CD14-positive monocyte (primary cell): ENCODE measurements at regions not wholly inside any gene's neighbourhood (a gene's known extent, or its start where the extent isn't known, plus 50 kb on each side); places are given as distances from the start of the nearest gene placed in this dataset.

Source experiments
- DNase-seq, 3 donors: peaks; one replicate each; pipeline ENCODE4 v3.0.0-alpha.2; 2011 to 2022
- H2AFZ ChIP-seq: 2 replicates; pipeline ENCODE4 v1.6.0; 2012; ENCODE audit warnings: mild to moderate bottlenecking, low read depth, low read length, inconsistent platforms; ENCODE audit not compliant: insufficient read depth, poor library complexity, severe bottlenecking
- H3K27ac ChIP-seq, 2 donors: 1 replicate in 1 of 2; 2 replicates in 1 of 2; pipeline ENCODE4 v1.5.1; 2012 to 2013; ENCODE audit warnings: low read length in 2 of 2, control low read depth in 1 of 2, inconsistent platforms in 1 of 2, low read depth in 1 of 2, mild to moderate bottlenecking in 1 of 2
- H3K27me3 ChIP-seq, 2 donors: one replicate each; pipeline versions ENCODE4 v1.6.0 to v1.6.1; 2011 to 2013; ENCODE audit warnings: low read length in 2 of 2; ENCODE audit not compliant: control insufficient read depth in 2 of 2, insufficient read depth in 2 of 2
- H3K36me3 ChIP-seq, 2 donors: replicated peaks in 1 of 2; 1 replicate in 1 of 2; 2 replicates in 1 of 2; pipeline versions ENCODE4 v1.5.1 to v1.6.1; 2012 to 2013; ENCODE audit warnings: low read length in 2 of 2, control low read depth in 1 of 2, inconsistent platforms in 1 of 2, mild to moderate bottlenecking in 1 of 2; ENCODE audit not compliant: insufficient read depth in 2 of 2, control insufficient read depth in 1 of 2
- H3K4me1 ChIP-seq, 2 donors: 1 replicate in 1 of 2; 2 replicates in 1 of 2; pipeline versions ENCODE4 v1.5.1 to v1.6.1; 2012 to 2013; ENCODE audit warnings: low read length in 2 of 2, control low read depth in 1 of 2, inconsistent platforms in 1 of 2, mild to moderate bottlenecking in 1 of 2, moderate library complexity in 1 of 2; ENCODE audit not compliant: insufficient read depth in 2 of 2, control insufficient read depth in 1 of 2
- H3K4me2 ChIP-seq: replicated peaks from 2 replicates; pipeline ENCODE3; 2012; ENCODE audit warnings: low read length, moderate library complexity, mild to moderate bottlenecking; ENCODE audit not compliant: poor library complexity, severe bottlenecking; ENCODE audit errors: extremely low read depth
- H3K4me3 ChIP-seq, 3 experiments: fragments of 200-600 bp in 1 of 3; sonication (generic) in 1 of 3; replicated peaks in 1 of 3; 1 replicate in 2 of 3; 2 replicates in 1 of 3; pipeline ENCODE4 v1.5.1; 2011 to 2013; ENCODE audit warnings: low read length in 3 of 3, mild to moderate bottlenecking in 3 of 3, control low read depth in 2 of 3, low read depth in 2 of 3, inconsistent platforms in 1 of 3, moderate library complexity in 1 of 3
- H3K79me2 ChIP-seq: 2 replicates; pipeline ENCODE4 v1.6.0; 2012; ENCODE audit warnings: mild to moderate bottlenecking, control low read depth, inconsistent platforms, low read length, moderate library complexity; ENCODE audit not compliant: insufficient read depth
- H3K9ac ChIP-seq: 2 replicates; pipeline ENCODE4 v1.6.0; 2017; ENCODE audit warnings: low read length, mild to moderate bottlenecking; ENCODE audit not compliant: insufficient read depth, poor library complexity, severe bottlenecking
- H3K9me3 ChIP-seq, 2 donors: replicated peaks in 1 of 2; 1 replicate in 1 of 2; 2 replicates in 1 of 2; pipeline versions ENCODE4 v1.5.1 to v1.6.1; 2012 to 2013; ENCODE audit warnings: low read length in 2 of 2, control low read depth in 1 of 2; ENCODE audit not compliant: control insufficient read depth in 1 of 2, insufficient read depth in 1 of 2
- H4K20me1 ChIP-seq: 2 replicates; pipeline ENCODE4 v1.6.0; 2012; ENCODE audit warnings: mild to moderate bottlenecking, low read length, control low read depth, moderate library complexity; ENCODE audit not compliant: insufficient read depth
- H3K27ac Mint-ChIP-seq, 7 donors: one replicate each; pipeline ENCODE4 v1.8.0; 2020; ENCODE audit warnings: mild to moderate bottlenecking in 7 of 7, mixed read lengths in 7 of 7, moderate library complexity in 6 of 7, inconsistent platforms in 2 of 7
- H3K27me3 Mint-ChIP-seq, 3 donors: one replicate each; pipeline ENCODE4 v1.8.0; 2021 to 2022; ENCODE audit warnings: low read depth in 3 of 3, mild to moderate bottlenecking in 3 of 3, mixed read lengths in 3 of 3, moderate library complexity in 3 of 3, inconsistent platforms in 1 of 3
- H3K36me3 Mint-ChIP-seq, 2 donors: one replicate each; pipeline ENCODE4 v1.8.0; 2020; ENCODE audit warnings: mixed read lengths in 2 of 2, inconsistent platforms in 1 of 2, mild to moderate bottlenecking in 1 of 2
- H3K4me1 Mint-ChIP-seq: one replicate; pipeline ENCODE4 v1.8.0; 2020; ENCODE audit warnings: mild to moderate bottlenecking, mixed read lengths
- H3K4me3 Mint-ChIP-seq, 2 donors: one replicate each; pipeline ENCODE4 v1.8.0; 2020; ENCODE audit warnings: mild to moderate bottlenecking in 2 of 2, mixed read lengths in 2 of 2, moderate library complexity in 1 of 2
- H3K9me3 Mint-ChIP-seq, 7 donors: one replicate each; pipeline ENCODE4 v1.8.0; 2020 to 2022; ENCODE audit warnings: mixed read lengths in 7 of 7, mild to moderate bottlenecking in 6 of 7, moderate library complexity in 6 of 7, inconsistent platforms in 2 of 7
- WGBS: methylation state at CpG from one replicate; pipeline ENCODE4 v1.1.5; 2013; ENCODE audit warnings: missing lambda C conversion rate; ENCODE audit not compliant: insufficient coverage; 5-methylcytosine and 5-hydroxymethylcytosine counted together
- intact Hi-C, 2 donors: fragments of 100-400 bp; cut with micrococcal nuclease; formaldehyde crosslinking; loops; one replicate each; pipeline versions ENCODE4 v1.15.0 to v1.15.1; 2023
- TF ChIP-seq, protein P1 (sequence below): fragments of 200-600 bp; IDR thresholded peaks from one replicate; pipeline ENCODE4 v1.8.0; 2022; ENCODE audit warnings: antibody characterized with exemption, mild to moderate bottlenecking

DNA sequence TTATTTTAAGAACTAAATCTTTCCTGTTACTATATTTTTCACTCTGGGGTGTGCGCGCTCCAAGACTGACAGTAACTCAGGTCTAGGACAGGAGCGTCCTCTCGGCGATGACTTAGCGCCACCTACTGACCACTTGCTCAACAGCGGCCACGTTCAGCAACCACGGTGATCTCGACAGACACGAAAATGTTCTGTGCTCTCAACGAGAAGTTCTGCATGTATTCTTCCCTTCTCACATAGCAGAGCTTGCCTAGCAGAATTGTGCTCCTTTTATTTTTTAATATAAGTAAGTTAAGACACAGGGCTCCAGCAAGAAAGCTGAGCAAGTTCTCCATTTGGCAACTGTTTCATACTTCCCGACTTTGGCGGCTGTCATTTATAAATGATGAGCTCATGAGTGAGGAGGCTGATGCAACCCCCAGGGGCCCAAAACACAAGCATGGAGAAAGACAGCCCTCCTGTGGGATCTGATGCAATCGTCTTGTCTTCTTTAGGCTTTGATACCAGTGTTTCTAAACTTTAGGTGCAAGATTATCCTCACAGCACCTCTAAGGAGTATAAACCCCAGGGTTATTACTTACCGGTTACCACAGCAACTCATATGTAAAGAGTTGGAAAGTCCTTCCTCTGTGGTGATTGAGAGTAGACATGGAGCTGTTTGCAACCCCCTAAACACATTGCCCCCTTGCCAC lies 92.6 kb downstream of the HHIPL2 start:
- H3K36me3 Mint-ChIP-seq = no peaks in the 10 kb centered on the region
- peaks cover 11% of the 10 kb centered on the region for H3K4me1 Mint-ChIP-seq
- Histone ChIP-seq H3K4me2 (peak overlapping the region; percentile 72), H4K20me1 (no peaks in the 10 kb centered on the region), H3K27me3 (no peaks in the 10 kb centered on the region), H3K9ac (peak overlapping the region; percentile 26), H3K4me1 (peaks cover 7 to 8% of the 10 kb centered on the region in 2 donors), H2AFZ (peak overlapping the region; percentile 73), H3K36me3 (no peaks in the 10 kb centered on the region), H3K4me3 (peak overlapping the region; percentile 18 to 65 (median 55)), H3K79me2 (no peaks in the 10 kb centered on the region), H3K27ac (no peak overlapping the region), H3K9me3 (peaks cover 11 to 14% of the 10 kb centered on the region in 2 donors)
- peak overlapping the region in 2 of 7 donors; percentile 28 to 53 for H3K27ac Mint-ChIP-seq
- peaks cover 0 to 6% (median 5%) of the 10 kb centered on the region in 3 donors for H3K27me3 Mint-ChIP-seq
- H3K9me3 Mint-ChIP-seq = peaks cover 15 to 24% (median 20%) of the 10 kb centered on the region in 7 donors
- TF ChIP-seq, protein P1, sequence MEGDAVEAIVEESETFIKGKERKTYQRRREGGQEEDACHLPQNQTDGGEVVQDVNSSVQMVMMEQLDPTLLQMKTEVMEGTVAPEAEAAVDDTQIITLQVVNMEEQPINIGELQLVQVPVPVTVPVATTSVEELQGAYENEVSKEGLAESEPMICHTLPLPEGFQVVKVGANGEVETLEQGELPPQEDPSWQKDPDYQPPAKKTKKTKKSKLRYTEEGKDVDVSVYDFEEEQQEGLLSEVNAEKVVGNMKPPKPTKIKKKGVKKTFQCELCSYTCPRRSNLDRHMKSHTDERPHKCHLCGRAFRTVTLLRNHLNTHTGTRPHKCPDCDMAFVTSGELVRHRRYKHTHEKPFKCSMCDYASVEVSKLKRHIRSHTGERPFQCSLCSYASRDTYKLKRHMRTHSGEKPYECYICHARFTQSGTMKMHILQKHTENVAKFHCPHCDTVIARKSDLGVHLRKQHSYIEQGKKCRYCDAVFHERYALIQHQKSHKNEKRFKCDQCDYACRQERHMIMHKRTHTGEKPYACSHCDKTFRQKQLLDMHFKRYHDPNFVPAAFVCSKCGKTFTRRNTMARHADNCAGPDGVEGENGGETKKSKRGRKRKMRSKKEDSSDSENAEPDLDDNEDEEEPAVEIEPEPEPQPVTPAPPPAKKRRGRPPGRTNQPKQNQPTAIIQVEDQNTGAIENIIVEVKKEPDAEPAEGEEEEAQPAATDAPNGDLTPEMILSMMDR = peak; percentile 93
- intact Hi-C loops = no loop called here
- peak; percentile 59 to 68 (median 64) for DNase-seq
- H3K4me3 Mint-ChIP-seq = peak overlapping the region; percentile 52 to 58
- 0% methylated on average over 6 of the region's 16 CpGs for WGBS

DNA sequence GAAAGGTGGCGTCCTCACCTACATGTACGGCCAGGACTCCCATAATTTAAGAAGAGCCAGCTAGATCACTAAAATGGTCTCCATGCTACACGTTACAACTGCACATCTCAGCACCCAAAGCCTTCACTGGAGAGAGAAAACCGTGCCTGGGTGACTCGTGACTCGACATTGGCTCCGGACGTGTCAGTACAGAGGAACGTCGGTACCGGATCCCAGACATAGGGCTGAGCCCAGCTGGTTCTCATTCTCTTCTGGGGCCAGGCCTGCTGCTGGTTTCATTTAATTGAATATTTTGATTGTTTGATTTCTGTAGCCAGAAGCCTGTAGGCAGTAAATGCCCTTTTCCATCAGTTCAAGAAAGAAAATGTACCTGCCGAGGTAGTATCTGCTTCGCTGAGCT lies 93.1 kb downstream of the HHIPL2 start:
- Histone ChIP-seq H3K4me2 (peak overlapping the region; percentile 72), H4K20me1 (no peaks in the 10 kb centered on the region), H3K27ac (no peak overlapping the region), H3K4me3 (peak overlapping the region in 2 of 3 experiments; percentile 55 to 65), H3K9me3 (peaks cover 11 to 14% of the 10 kb centered on the region in 2 donors), H3K27me3 (no peaks in the 10 kb centered on the region), H3K36me3 (no peaks in the 10 kb centered on the region), H3K79me2 (no peaks in the 10 kb centered on the region), H2AFZ (peak overlapping the region; percentile 73), H3K4me1 (peaks cover 7 to 8% of the 10 kb centered on the region in 2 donors), H3K9ac (no peak overlapping the region)
- Mint-ChIP-seq H3K4me1 (peaks cover 11% of the 10 kb centered on the region), H3K27ac (peak overlapping the region in 1 of 7 donors; percentile 53), H3K4me3 (peak overlapping the region in 1 of 2 donors; percentile 52), H3K27me3 (peaks cover 0 to 6% (median 4%) of the 10 kb centered on the region in 3 donors), H3K9me3 (peaks cover 15 to 24% (median 20%) of the 10 kb centered on the region in 7 donors), H3K36me3 (no peaks in the 10 kb centered on the region)
- TF ChIP-seq, protein P1 = no peak
- WGBS = 72% methylated on average over 5 of the region's 13 CpGs
- intact Hi-C loops = no loop called here
- no peak for DNase-seq
